Upper lobe of right lung (tissue), 1 donor: ENCODE measurements at regions not wholly inside any gene's neighbourhood (a gene's known extent, or its start where the extent isn't known, plus 50 kb on each side); places are given as distances from the start of the nearest gene placed in this dataset.

ENCODE experiments used
- ATAC-seq: fragments of 200-7000 bp; cut with Tn5 transposase; one replicate; pipeline ENCODE4 v1.9.1; 2020; ENCODE audit warnings: mild to moderate bottlenecking, moderate library complexity
- DNase-seq: peaks from one replicate; pipeline ENCODE4 v3.0.0-alpha.2; 2020
- H3K27ac ChIP-seq: fragments of 200-600 bp; one replicate; pipeline ENCODE4 v1.8.0; 2022
- H3K27me3 ChIP-seq: fragments of 200-600 bp; one replicate; pipeline ENCODE4 v1.8.0; 2022; ENCODE audit warnings: mild to moderate bottlenecking
- H3K36me3 ChIP-seq: fragments of 200-600 bp; one replicate; pipeline ENCODE4 v1.8.0; 2022
- H3K4me1 ChIP-seq: fragments of 200-600 bp; one replicate; pipeline ENCODE4 v1.8.0; 2022
- H3K4me3 ChIP-seq: fragments of 200-600 bp; one replicate; pipeline ENCODE4 v1.8.0; 2022; ENCODE audit warnings: mild to moderate bottlenecking
- H3K9me3 ChIP-seq: fragments of 200-600 bp; one replicate; pipeline ENCODE4 v1.8.0; 2022
- CTCF ChIP-seq: fragments of 200-600 bp; IDR thresholded peaks from one replicate; pipeline ENCODE4 v1.8.0; 2022; ENCODE audit warnings: antibody characterized with exemption
- intact Hi-C: fragments of 100-400 bp; cut with DNase I; formaldehyde crosslinking; loops from one replicate; pipeline ENCODE4 v1.11.0; 2022
- donor health status: DM: no; HTN: yes; CAD: no; lungs with severe emphysema.

GRCh38 chr4:10302096-10302495 is 155.1 kb downstream of the ZNF518B start:
- intact Hi-C loops: no loop called here
- no peak for TF ChIP-seq CTCF
- Histone ChIP-seq H3K36me3 (no peaks in the 10 kb centered on the region), H3K27me3 (no peaks in the 10 kb centered on the region), H3K4me3 (no peak overlapping the region), H3K9me3 (no peaks in the 10 kb centered on the region), H3K4me1 (no peaks in the 10 kb centered on the region), H3K27ac (no peak overlapping the region)
- ATAC-seq (no peak), DNase-seq (no peak)

GRCh38 chr4:10299601-10300000 is 157.6 kb downstream of the ZNF518B start:
- DNase-seq: no peak
- no peak overlapping the region for H3K27ac ChIP-seq
- no peak overlapping the region for H3K4me3 ChIP-seq
- intact Hi-C loops: no loop called here
- no peak for ATAC-seq
- no peak for TF ChIP-seq CTCF
- H3K36me3 ChIP-seq: no peaks in the 10 kb centered on the region
- H3K4me1 ChIP-seq: no peaks in the 10 kb centered on the region
- H3K9me3 ChIP-seq: no peaks in the 10 kb centered on the region
- H3K27me3 ChIP-seq: no peaks in the 10 kb centered on the region

- intact Hi-C loops: no loop called here
- TF ChIP-seq CTCF: no peak
- no peak for ATAC-seq
Observed at GRCh38 chr4:10298681-10299080, 158.5 kb downstream of the ZNF518B start.

GRCh38 chr4:10296730-10297129 is 160.5 kb downstream of the ZNF518B start:
- Histone ChIP-seq H3K4me1 (no peaks in the 10 kb centered on the region), H3K27me3 (no peaks in the 10 kb centered on the region), H3K36me3 (no peaks in the 10 kb centered on the region), H3K4me3 (no peak overlapping the region), H3K27ac (no peak overlapping the region), H3K9me3 (no peaks in the 10 kb centered on the region)
- ATAC-seq: no peak
- TF ChIP-seq CTCF: no peak
- DNase-seq: no peak
- intact Hi-C loops: no loop called here

More at GRCh38 chr4:10298681-10299080, 158.5 kb downstream of the ZNF518B start:
- H3K27me3 ChIP-seq: no peaks in the 10 kb centered on the region
- no peaks in the 10 kb centered on the region for H3K4me1 ChIP-seq
- no peaks in the 10 kb centered on the region for H3K9me3 ChIP-seq
- no peaks in the 10 kb centered on the region for H3K36me3 ChIP-seq
- H3K4me3 ChIP-seq: no peak overlapping the region
- H3K27ac ChIP-seq: no peak overlapping the region
- no peak for DNase-seq

- no peak for TF ChIP-seq CTCF
- H3K27me3 ChIP-seq: no peaks in the 10 kb centered on the region
- DNase-seq: no peak
- no peak overlapping the region for H3K27ac ChIP-seq
- intact Hi-C loops: no loop called here
- H3K9me3 ChIP-seq: no peaks in the 10 kb centered on the region
- no peak for ATAC-seq
- H3K4me3 ChIP-seq: no peak overlapping the region
- H3K4me1 ChIP-seq: no peaks in the 10 kb centered on the region
- no peaks in the 10 kb centered on the region for H3K36me3 ChIP-seq
Observed at GRCh38 chr4:10295301-10295700, 161.9 kb downstream of the ZNF518B start.

- Histone ChIP-seq H3K9me3 (no peaks in the 10 kb centered on the region), H3K36me3 (no peaks in the 10 kb centered on the region), H3K4me3 (no peak overlapping the region), H3K27ac (no peak overlapping the region), H3K4me1 (no peaks in the 10 kb centered on the region), H3K27me3 (no peaks in the 10 kb centered on the region)
- intact Hi-C loops: no loop called here
- TF ChIP-seq CTCF: no peak
- no peak for DNase-seq
- ATAC-seq: no peak
Observed at GRCh38 chr4:10289538-10289906, 167.7 kb downstream of the ZNF518B start.
